Nephron progenitor cell (in vitro differentiated cells): ENCODE measurements at regions not wholly inside any gene's neighbourhood (a gene's known extent, or its start where the extent isn't known, plus 50 kb on each side); places are given as distances from the start of the nearest gene placed in this dataset.

Experiments
- DNase-seq: peaks from one replicate; pipeline ENCODE4 v3.0.0; 2021
- H3K27ac Mint-ChIP-seq: 2 replicates; pipeline ENCODE4 v1.8.0; 2021; ENCODE audit warnings: mild to moderate bottlenecking, moderate library complexity, mixed read lengths
- H3K27me3 Mint-ChIP-seq: 2 replicates; pipeline ENCODE4 v1.8.0; 2021; ENCODE audit warnings: mild to moderate bottlenecking, low read depth, mixed read lengths; ENCODE audit not compliant: poor library complexity
- H3K36me3 Mint-ChIP-seq: 2 replicates; pipeline ENCODE4 v1.8.0; 2021; ENCODE audit warnings: low read depth, mixed read lengths
- H3K4me1 Mint-ChIP-seq: 2 replicates; pipeline ENCODE4 v1.8.0; 2021; ENCODE audit warnings: mixed read lengths
- H3K4me3 Mint-ChIP-seq: 2 replicates; pipeline ENCODE4 v1.8.0; 2021; ENCODE audit warnings: mild to moderate bottlenecking, moderate library complexity, mixed read lengths
- H3K9me3 Mint-ChIP-seq: 2 replicates; pipeline ENCODE4 v1.8.0; 2021; ENCODE audit warnings: mild to moderate bottlenecking, moderate library complexity, mixed read lengths
- TF ChIP-seq, protein P1 (sequence below): fragments of 200-600 bp; sonication (generic); IDR thresholded peaks from 2 replicates; pipeline ENCODE4 v1.5.0; 2021; ENCODE audit warnings: antibody characterized with exemption

DNA sequence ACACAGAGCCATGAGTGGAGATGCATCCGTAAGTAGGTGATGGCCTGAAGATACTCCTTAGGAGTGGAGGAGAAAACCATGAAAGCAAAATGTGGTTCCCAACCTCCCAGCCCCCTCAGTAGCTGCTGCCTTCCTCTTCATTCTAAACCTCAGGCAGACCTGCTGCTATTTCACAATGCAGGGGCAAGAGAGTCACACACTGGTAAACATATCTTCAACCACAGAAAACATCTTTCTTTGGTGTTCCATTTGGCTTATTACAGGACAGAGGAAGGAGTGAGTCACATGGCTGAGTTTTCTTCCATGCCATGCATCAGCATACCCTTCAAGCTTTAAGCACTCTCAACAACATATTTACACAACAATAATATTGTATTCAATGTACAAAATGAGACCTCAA lies 342.1 kb downstream of the BMPER start:
- no peak for DNase-seq
- no peak overlapping the region for H3K27ac Mint-ChIP-seq
- H3K4me1 Mint-ChIP-seq: no peaks in the 10 kb centered on the region
- H3K27me3 Mint-ChIP-seq: peaks cover 12% of the 10 kb centered on the region
- no peaks in the 10 kb centered on the region for H3K36me3 Mint-ChIP-seq
- TF ChIP-seq, protein P1, sequence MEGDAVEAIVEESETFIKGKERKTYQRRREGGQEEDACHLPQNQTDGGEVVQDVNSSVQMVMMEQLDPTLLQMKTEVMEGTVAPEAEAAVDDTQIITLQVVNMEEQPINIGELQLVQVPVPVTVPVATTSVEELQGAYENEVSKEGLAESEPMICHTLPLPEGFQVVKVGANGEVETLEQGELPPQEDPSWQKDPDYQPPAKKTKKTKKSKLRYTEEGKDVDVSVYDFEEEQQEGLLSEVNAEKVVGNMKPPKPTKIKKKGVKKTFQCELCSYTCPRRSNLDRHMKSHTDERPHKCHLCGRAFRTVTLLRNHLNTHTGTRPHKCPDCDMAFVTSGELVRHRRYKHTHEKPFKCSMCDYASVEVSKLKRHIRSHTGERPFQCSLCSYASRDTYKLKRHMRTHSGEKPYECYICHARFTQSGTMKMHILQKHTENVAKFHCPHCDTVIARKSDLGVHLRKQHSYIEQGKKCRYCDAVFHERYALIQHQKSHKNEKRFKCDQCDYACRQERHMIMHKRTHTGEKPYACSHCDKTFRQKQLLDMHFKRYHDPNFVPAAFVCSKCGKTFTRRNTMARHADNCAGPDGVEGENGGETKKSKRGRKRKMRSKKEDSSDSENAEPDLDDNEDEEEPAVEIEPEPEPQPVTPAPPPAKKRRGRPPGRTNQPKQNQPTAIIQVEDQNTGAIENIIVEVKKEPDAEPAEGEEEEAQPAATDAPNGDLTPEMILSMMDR: no peak
- H3K4me3 Mint-ChIP-seq: no peak overlapping the region
- no peaks in the 10 kb centered on the region for H3K9me3 Mint-ChIP-seq

DNA sequence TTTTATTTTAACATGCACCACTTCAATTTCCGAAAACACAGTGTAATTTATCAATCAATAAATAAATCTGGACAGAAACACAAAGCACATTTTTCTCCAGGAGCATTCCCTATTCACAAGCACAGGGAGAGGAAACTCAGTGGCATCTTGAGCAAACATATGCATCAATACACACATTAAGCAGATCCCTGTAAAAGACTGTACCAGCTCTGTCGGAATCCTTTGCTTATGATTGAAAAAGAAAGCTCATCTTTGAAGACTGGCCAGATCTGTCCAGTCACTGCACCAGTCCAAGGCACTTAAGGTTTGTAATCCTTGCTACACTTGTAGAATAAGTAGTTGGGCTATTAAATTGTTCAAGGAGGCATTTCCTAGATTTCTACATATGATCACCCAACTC lies 343.9 kb downstream of the BMPER start:
- TF ChIP-seq, protein P1: no peak
- Mint-ChIP-seq H3K9me3 (no peaks in the 10 kb centered on the region), H3K4me3 (no peak overlapping the region), H3K4me1 (no peaks in the 10 kb centered on the region), H3K36me3 (no peaks in the 10 kb centered on the region), H3K27me3 (peaks cover 7% of the 10 kb centered on the region), H3K27ac (no peak overlapping the region)
- DNase-seq: no peak

DNA sequence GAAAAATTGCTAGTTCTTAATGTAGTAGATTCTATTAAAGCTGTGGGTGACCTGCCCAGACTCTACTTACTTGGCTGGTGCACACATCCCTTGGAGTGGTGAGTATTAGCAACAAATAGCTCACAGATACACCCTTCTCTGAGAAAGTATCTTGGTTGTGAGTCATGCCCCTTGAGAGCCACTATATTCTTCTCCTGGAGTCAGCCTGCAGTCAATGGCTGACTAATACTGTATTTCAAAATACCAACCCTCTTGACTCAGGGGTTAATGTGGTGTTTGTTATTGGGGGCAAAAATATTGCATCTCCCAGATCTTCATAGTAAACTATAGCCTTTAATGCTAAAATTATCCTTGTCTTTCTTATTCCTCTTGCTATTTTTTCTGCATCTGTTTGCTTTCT lies 354.9 kb downstream of the BMPER start:
- no peak for DNase-seq
- Mint-ChIP-seq H3K4me3 (no peak overlapping the region), H3K9me3 (no peaks in the 10 kb centered on the region), H3K27ac (no peak overlapping the region), H3K36me3 (no peaks in the 10 kb centered on the region), H3K27me3 (peaks cover 2% of the 10 kb centered on the region), H3K4me1 (no peaks in the 10 kb centered on the region)
- TF ChIP-seq, protein P1: no peak

DNA sequence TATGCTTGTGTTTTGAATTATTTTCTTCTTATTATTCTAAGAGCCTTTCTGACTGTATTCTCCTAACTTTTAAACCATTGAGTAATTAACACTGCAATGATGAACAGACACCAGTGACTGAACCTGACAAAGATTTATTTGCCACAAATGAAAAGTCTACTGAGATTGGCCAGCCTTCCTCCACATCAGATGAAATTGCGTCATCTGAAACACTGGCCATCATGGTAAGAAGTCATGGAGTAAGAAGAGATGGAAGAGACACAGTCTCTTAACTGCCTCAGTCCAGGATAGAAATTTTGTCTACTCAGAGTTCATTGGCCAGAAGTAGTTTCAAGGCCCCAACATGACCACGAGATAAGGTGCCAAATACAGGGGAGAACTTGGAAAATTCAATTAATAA lies 357.8 kb downstream of the BMPER start:
- H3K27ac Mint-ChIP-seq: no peak overlapping the region
- no peaks in the 10 kb centered on the region for H3K36me3 Mint-ChIP-seq
- DNase-seq: no peak
- no peak overlapping the region for H3K4me3 Mint-ChIP-seq
- TF ChIP-seq, protein P1: no peak
- no peaks in the 10 kb centered on the region for H3K9me3 Mint-ChIP-seq
- peaks cover 2% of the 10 kb centered on the region for H3K27me3 Mint-ChIP-seq
- no peaks in the 10 kb centered on the region for H3K4me1 Mint-ChIP-seq

DNA sequence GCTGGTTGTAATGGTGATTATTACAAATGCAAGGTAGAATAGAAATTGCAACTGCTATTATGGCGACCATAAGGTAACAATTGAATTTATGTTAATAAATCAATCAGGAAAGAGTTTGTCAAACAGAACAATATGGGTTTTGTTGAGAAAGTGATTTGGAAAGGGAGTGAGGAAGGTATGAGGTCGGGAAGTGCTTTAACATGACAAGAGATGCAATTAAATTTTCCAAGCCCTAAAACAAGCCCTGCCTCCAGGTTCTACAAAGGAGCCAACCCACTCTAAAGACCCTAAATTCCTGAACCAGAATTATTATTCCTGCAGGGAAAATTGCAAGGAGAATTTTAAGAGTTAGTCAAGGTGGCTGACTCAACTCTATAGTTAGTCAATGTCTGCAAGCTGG lies 363.7 kb downstream of the BMPER start:
- Mint-ChIP-seq H3K4me3 (no peak overlapping the region), H3K4me1 (no peaks in the 10 kb centered on the region), H3K9me3 (no peaks in the 10 kb centered on the region), H3K27ac (no peak overlapping the region), H3K36me3 (no peaks in the 10 kb centered on the region), H3K27me3 (peaks cover 4% of the 10 kb centered on the region)
- TF ChIP-seq, protein P1: no peak
- DNase-seq: no peak

DNA sequence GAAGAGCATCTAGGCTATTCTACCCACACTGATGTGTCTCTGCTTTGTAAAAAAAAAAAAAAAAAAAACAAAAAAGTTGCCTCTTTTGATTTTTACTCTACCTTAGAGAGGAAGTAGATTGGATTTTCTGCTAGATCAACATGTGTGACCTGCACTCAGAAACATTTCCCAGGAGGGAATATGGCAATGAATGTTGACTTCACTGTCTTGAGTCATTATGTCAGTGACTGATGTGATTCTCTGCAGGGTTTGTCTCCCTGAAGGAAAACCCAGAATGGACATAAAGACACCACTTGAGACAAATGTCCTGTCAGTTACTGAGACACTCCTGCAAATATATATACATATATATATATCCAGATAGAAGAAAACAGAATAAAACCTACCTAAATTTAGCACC lies 370.3 kb downstream of the BMPER start:
- Mint-ChIP-seq H3K27me3 (peaks cover 3% of the 10 kb centered on the region), H3K4me3 (no peak overlapping the region), H3K36me3 (no peaks in the 10 kb centered on the region), H3K4me1 (no peaks in the 10 kb centered on the region), H3K27ac (no peak overlapping the region), H3K9me3 (peaks cover under 1% of the 10 kb centered on the region)
- TF ChIP-seq, protein P1: no peak
- no peak for DNase-seq
